A673 (cell line): ENCODE measurements at regions not wholly inside any gene's neighbourhood (a gene's known extent, or its start where the extent isn't known, plus 50 kb on each side); places are given as distances from the start of the nearest gene placed in this dataset.

ENCODE experiments used
- BruUV-seq: library from RNA; stranded (reverse); fragments of 400-500 nt; replicated peaks from 2 replicates; lab custom pipeline; 2021; lab: Mats Ljungman, UMichigan
- CTCF ChIA-PET: fragments of 300-600 bp; sonication (Branson Sonifier 250); formaldehyde crosslinking; loops from one replicate; lab custom pipeline; 2022; ENCODE audit warnings: antibody characterized with exemption; lab: Charles Lee
- POLR2A ChIA-PET: fragments of 300-600 bp; sonication (Branson Sonifier 250); formaldehyde crosslinking; loops from one replicate; lab custom pipeline; 2022; ENCODE audit warnings: antibody characterized with exemption; ENCODE audit not compliant: low non-redundant PET; lab: Charles Lee
- DNase-seq: peaks from one replicate; pipeline ENCODE4 v3.0.0-alpha.2; 2015; ENCODE audit warnings: low spot score
- H3K27ac ChIP-seq: fragments of 200-600 bp; sonication (generic); 2 replicates; pipeline ENCODE4 v1.5.1; 2016; ENCODE audit warnings: mixed run types, low read depth, mild to moderate bottlenecking, mixed read lengths, antibody characterized with exemption, low read length; ENCODE audit not compliant: poor library complexity, severe bottlenecking
- H3K27me3 ChIP-seq: fragments of 200-600 bp; sonication (generic); replicated peaks from 2 replicates; pipeline ENCODE4 v1.6.1; 2017; ENCODE audit warnings: mixed run types, low read depth, mild to moderate bottlenecking, mixed read lengths, antibody characterized with exemption, low read length; ENCODE audit not compliant: insufficient read depth, poor library complexity
- H3K36me3 ChIP-seq: fragments of 200-600 bp; sonication (generic); 2 replicates; pipeline ENCODE4 v1.6.1; 2016; ENCODE audit warnings: mixed run types, mild to moderate bottlenecking, mixed read lengths, antibody characterized with exemption, low read length; ENCODE audit not compliant: insufficient read depth, poor library complexity, severe bottlenecking
- H3K4me1 ChIP-seq: fragments of 200-600 bp; sonication (generic); 2 replicates; pipeline ENCODE4 v1.6.1; 2017; ENCODE audit warnings: mixed run types, mild to moderate bottlenecking, mixed read lengths, antibody characterized with exemption, low read length; ENCODE audit not compliant: insufficient read depth, poor library complexity, severe bottlenecking
- H3K4me3 ChIP-seq: fragments of 200-600 bp; sonication (generic); 2 replicates; pipeline ENCODE4 v1.5.1; 2016; ENCODE audit warnings: low read depth, mixed run types, mild to moderate bottlenecking, mixed read lengths, low read length; ENCODE audit not compliant: poor library complexity, severe bottlenecking
- H3K9me3 ChIP-seq: fragments of 200-600 bp; sonication (generic); 2 replicates; pipeline ENCODE4 v1.6.1; 2016; ENCODE audit warnings: mixed run types, low read depth, mild to moderate bottlenecking, mixed read lengths, antibody characterized with exemption, low read length; ENCODE audit not compliant: poor library complexity, severe bottlenecking
- CTCF ChIP-seq: fragments of 300-800, 200-600 bp; sonication (generic); conservative IDR thresholded peaks from 2 replicates; pipeline ENCODE4 v1.5.1; 2017; ENCODE audit warnings: low read depth, mild to moderate bottlenecking, antibody characterized with exemption, low read length, moderate library complexity, mixed read lengths
- EZH2 ChIP-seq: fragments of 200-600 bp; sonication (generic); IDR thresholded peaks from 2 replicates; pipeline ENCODE4 v1.6.1; 2017; ENCODE audit warnings: borderline replicate concordance, low read depth, mild to moderate bottlenecking, mixed read lengths, antibody characterized with exemption, low read length; ENCODE audit not compliant: poor library complexity, severe bottlenecking
- intact Hi-C: fragments of 100-400 bp; cut with micrococcal nuclease; formaldehyde crosslinking; loops from one replicate; pipeline ENCODE4 v1.10.0; 2022; ENCODE audit not compliant: unreplicated experiment

- peaks cover 36% of the 10 kb centered on the region for H3K4me1 ChIP-seq
- H3K9me3 ChIP-seq: no peaks in the 10 kb centered on the region
- no peaks in the 10 kb centered on the region for H3K27me3 ChIP-seq
- ChIA-PET CTCF (no interaction called here), POLR2A (no interaction called here)
- no peak overlapping the region for H3K4me3 ChIP-seq
- H3K36me3 ChIP-seq: no peaks in the 10 kb centered on the region
- TF ChIP-seq CTCF (no peak), EZH2 (no peak)
- intact Hi-C loops: no loop called here
- DNase-seq: no peak
- BruUV-seq: no TSS peak
- no peak overlapping the region for H3K27ac ChIP-seq
Observed at GRCh38 chr4:149136951-149137620, 678.6 kb downstream of the IQCM start.

DNA sequence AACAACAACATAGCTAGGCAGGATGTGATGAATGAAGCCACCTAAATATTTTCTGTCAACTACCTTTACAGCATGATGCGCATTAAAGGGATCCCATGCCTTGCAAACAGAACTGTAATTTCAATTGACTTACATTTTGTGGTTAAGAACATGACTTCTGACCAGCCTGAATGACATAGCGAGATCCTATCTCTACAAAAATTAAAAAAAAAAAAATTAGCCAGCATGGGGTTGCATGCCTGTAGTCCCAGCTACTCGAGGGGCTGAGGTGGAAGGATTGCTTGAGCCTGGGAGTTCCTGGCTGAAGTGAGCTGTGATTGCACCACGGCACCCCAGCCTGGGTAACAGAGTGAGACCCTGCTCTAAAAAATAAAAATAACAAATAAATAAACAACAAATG is 680.6 kb downstream of the IQCM start:
- Histone ChIP-seq H3K36me3 (no peaks in the 10 kb centered on the region), H3K9me3 (no peaks in the 10 kb centered on the region), H3K4me1 (peaks cover 16% of the 10 kb centered on the region), H3K4me3 (no peak overlapping the region), H3K27me3 (no peaks in the 10 kb centered on the region), H3K27ac (no peak overlapping the region)
- intact Hi-C loops: no loop called here
- DNase-seq: no peak
- ChIA-PET CTCF (no interaction called here), POLR2A (no interaction called here)
- TF ChIP-seq CTCF (no peak), EZH2 (no peak)
- no TSS peak for BruUV-seq

GRCh38 chr4:149121023-149121404 is 678.8 kb upstream of the NR3C2 start:
- H3K27me3 ChIP-seq: no peaks in the 10 kb centered on the region
- TF ChIP-seq EZH2 (no peak), CTCF (no peak)
- no peak overlapping the region for H3K27ac ChIP-seq
- ChIA-PET POLR2A (no interaction called here), CTCF (no interaction called here)
- intact Hi-C loops: no loop called here
- H3K9me3 ChIP-seq: no peaks in the 10 kb centered on the region
- no TSS peak for BruUV-seq
- DNase-seq: no peak
- H3K36me3 ChIP-seq: no peaks in the 10 kb centered on the region
- no peaks in the 10 kb centered on the region for H3K4me1 ChIP-seq
- H3K4me3 ChIP-seq: no peak overlapping the region
